ENCODE measurements at regions not wholly inside any gene's neighbourhood (a gene's known extent, or its start where the extent isn't known, plus 50 kb on each side); places are given as distances from the start of the nearest gene placed in this dataset.

DNA sequence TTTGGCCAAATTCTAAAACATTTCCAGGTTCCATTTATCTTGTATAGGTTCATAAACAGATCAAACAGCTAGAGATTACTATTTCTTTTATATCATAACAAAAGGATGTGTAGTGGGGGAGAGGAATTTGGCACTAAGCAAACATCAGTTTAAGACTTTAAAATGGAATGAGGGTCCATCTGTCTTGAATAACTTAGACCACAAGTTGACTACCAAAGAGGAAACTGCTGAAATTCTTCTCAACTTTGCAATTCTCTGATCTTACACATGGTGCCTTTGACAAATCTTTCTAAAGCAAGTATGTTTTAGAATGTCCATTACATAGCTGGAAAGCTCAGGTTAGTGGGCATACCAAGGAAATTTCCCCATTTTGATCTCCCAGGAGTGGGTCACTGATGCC lies 140.5 kb upstream of the ADAMTS9 start:
- no peak for DNase-seq

DNA sequence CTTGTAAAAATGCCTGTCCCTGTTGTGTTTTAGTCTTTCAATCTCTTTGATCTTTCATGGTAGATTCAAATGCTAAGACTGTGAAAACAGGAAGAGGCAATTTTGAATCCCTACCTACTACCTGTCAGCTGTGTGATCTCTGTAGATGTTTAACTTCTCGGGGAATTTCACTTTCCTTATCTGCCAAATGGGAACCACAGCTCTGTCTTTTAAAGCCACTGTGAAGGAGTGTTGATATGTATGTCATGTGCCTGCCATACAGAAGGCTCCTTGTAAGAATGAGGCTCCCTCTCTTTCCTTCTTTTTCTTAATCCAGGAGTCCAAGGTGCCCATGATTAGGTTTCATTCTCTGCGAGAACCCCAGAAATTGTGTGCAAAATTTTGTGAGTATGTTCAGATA lies 139.6 kb upstream of the ADAMTS9 start:
- no peak for DNase-seq

DNA sequence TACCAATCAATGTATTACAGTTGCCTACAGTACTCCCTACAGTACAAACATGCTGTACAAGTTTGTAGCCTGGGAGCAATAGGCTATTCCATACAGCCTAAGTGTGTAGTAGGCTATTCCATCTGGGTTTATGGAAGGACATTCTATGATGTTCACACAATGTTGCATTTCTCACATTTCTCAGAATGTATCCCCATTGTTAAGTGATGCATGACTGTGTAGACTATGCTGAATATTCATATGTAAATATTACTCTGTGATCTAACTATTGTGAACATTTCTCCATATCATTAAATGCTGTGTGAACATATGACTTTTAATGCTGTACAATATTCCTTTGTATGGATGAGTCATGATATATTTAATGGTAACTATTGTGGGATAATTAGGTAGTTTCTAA lies 139.2 kb upstream of the ADAMTS9 start:
- DNase-seq, result no peak

GRCh38 chr3:64825404-64826120 lies 137.8 kb upstream of the ADAMTS9 start:
- no peak for DNase-seq

DNA sequence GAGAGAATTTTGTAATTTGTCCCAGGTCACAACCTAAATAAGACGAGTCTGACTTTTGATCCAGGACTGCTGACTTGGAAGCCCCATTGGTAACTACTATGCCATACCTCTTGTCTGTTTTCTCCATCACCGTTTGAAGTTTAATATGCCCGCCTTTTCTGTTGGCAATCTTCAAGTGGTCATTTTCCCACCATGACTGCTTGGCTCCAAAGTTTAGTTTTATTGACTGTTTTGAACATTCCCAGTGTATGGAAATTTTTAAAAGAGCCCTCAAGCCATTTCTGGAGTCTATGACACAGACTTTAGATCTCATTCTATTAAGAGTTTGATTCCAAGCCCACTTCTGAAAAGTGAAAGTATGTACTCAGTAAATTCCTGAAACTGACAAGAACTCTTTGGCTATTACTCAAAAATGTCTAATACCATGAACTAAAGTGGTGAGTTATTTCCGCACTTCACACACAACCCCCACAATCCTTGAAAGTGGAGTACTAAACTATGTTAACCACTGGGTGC lies 136.7 kb upstream of the ADAMTS9 start:
- no peak for DNase-seq

GRCh38 chr3:64818196-64818595 lies 130.4 kb upstream of the ADAMTS9 start:
- DNase-seq, result no peak

GRCh38 chr3:64816355-64816754 lies 128.6 kb upstream of the ADAMTS9 start:
- no peak for DNase-seq

DNA sequence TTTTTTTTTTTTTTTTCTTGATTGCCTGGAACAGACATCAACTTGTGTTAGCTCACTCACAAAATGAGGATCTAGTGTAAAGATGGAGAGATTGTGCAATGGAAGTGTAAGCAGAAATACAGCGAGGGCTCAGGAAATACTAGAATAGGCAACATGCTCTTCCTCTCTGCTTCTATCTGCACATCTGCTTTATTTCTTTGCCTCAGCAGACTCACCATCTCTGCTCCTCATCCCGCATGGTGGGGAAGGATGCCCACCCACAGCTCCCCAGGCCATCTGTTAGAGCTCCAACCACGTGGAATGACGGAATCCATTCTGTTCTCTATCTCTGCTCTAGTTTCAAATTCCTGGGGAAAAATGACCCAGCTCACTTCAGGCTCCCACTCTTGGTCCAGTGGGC lies 128.0 kb upstream of the ADAMTS9 start:
- DNase-seq, result no peak

DNA sequence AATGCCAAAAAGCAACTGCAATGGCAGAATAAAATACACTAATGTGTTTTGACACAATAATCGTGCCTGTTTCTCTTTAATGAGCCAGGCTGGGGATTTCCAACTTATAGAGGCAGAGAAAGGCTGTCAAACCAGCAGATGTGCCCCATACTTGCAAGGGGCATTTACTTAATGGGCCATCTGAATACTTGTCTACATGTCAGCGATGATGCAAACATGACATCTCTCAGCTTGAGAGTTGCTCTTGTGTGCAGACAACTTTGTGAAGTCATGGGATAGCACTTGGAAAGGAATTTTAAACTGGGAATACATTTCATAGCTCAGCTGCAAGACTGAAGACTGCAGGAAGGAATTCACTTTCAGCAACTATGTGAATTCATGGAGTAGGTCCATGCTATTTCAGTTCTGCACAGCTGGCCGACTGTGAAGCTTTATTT lies 127.4 kb upstream of the ADAMTS9 start:
- DNase-seq, result no peak

DNA sequence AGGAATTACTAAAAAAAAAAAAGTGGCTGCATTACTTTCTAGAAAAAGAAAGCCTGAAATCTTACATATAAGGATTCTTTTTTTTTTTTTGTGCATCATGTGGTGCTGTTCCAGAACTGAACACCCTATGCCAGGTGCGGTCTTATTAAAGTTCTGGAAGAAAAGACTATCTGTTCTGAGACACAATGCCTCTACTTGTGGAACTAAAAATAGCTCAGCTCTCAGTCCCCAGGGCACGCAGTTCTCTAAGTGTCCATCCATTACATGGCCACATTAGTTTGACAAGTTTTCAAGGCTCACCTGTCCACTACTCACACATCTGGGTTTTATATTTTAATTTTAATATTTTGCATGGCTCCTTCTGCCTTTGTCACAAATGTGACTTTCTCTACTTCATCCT lies 126.6 kb upstream of the ADAMTS9 start:
- DNase-seq, result no peak

DNA sequence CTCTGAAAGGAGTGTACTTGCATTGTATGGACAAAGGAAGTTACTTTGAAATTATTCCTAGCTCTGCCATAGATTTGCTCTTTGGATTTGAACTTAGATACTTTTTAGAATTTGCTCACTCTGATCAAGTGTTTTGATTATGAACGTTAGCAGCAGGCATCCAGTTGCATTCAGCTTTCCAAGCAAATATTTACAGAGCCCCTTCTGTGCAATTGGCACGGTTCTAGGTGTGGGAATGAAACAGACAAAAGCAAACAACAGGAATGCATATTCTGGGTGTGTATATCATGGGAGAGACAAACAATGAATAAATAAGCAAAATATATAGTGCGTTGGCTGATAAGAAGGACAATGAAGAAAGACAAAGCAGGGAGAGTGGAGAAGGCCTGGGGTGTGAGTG lies 125.5 kb upstream of the ADAMTS9 start:
- no peak for DNase-seq

DNA sequence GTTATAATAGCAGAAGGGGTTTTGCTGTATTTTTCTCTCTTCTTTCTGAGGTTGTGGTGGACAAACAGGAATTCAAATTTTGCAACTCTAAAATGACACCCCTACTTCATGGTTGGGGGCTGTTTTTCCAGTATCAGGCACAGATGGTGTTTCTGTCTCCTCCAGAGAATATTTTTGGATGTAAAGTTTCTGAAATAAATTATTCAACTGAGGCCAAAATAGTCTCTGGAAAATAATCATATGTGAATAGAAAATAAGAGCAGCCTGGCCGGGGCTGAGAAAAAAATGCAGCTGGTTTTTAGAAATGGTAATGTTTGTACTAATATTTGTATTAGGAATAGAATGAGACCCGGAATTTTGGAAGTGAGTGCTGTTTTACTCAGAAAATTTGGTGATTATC lies 121.3 kb upstream of the ADAMTS9 start:
- DNase-seq, result no peak

DNA sequence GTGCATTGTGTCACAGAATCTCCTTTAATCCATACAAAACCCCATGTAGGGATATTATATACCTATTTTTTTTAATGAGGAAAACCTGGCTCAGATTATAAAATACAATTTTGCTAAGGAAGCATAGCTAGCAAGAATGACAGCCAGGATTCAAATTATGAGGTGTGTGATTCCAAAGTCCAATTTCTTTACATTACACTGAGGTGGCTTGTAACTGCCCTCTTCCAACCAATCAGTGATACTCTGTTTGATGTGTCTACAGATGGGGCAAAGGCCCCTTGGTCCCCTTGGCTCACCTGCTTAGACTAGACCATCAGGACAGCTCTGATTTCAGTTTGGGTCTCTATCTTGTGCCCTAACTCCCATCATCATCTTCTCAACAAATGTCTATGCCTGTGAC lies 120.3 kb upstream of the ADAMTS9 start:
- DNase-seq, result no peak

DNA sequence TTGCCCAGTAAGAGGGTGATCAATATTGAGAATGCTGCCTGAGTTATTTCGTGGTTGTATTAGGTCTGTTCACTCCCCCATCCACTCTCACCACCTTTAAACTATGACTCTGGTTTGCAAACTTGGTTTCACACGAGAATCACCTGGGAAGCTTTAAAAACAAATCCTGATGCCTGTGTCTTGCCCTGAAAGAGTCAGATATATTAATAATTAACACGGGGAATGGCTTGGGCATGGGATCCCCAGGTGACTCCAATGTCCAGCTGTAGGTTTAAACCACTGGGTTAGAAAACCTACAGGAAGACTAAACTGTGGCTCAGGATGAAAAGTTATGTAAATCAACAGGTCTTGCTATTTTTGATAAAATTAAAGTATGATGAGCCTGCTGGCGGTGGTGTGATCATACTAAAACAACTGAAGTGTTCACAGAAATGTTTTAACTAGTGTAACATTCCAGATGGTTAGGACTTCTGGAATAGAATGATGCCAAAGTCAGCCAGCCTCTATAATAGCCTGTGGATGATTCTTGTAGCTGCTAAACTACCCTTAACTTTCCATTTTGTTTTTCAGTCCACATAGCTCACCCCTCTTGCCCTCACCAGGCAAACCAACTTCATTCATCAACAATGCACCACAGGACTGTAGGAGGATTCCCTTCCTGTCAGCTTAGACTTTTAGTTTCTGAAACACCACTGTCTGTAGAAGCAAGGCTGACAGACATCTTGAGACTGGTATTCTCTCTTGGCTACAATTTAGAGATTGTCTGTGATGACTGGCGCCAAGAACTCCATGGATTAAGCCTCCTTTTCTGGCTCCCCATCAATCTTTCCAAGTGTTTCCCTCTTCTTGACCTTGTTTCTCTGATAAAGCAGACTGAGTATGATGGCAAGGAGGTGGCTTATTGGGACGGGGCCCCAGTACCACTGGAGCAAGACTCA lies 119.1 kb upstream of the ADAMTS9 start:
- no peak for DNase-seq

DNA sequence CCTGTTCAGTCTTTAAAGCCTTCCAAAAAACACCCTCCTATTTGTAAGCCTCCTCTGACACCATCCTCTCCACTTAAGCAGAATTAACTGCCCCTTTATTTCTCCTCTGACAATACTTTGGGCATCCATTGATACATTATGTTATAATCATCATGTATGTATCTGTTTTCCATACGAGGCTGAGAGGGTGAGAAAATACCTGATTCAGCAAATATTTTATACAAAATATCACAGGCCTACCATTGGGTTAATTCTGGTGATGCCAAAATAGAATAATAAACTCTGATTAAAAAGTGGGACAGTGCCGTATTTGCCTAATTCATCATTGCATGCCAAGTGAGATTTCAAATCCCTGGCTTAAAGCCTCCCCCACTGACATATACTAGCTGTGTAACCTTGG lies 118.2 kb upstream of the ADAMTS9 start:
- DNase-seq, result no peak

GRCh38 chr3:64805248-64805647 lies 117.4 kb upstream of the ADAMTS9 start:
- no peak for DNase-seq

- no peak for DNase-seq
These were observed 115.7 kb upstream of the ADAMTS9 start for GRCh38 chr3:64803469-64803868.

- DNase-seq, result no peak
These were observed 114.7 kb upstream of the ADAMTS9 start for GRCh38 chr3:64802460-64802859.

DNA sequence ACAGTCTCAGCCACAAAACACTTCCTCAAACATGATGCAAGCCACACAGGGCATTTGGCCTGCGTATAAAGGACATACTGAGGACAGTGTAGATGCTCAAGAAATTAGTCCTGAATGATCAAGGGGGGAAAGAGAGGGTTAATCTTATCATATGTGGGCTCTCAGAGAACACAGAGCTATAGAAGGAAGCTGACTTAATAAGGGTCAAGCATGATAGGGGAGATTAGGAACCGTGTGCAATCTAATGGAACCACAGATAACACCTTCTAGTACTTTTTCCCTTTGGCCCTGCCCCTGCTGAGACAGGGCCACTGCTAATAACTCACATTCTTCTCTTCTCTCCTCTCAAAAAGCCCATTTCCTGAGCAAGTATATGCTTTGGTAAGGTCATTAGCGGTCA lies 114.1 kb upstream of the ADAMTS9 start:
- DNase-seq, result no peak

DNA sequence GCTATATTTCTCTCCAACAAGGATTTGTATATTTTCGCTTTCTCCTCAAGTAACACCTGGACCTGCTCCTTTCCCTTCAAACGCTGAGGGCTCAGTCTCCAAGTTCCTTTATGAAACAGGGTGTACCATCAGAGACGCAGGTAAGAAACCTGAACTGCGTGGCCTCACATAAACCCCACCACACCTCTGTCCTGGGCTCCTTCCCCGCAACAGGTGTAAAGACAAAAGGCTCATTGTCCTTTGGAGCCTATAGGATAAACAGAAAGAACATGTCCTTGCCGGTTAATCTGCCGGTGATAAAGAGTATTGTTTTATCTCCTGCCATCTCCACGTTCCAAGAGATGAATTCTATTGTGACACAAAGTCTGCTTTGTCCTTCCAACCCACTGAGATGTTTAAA lies 111.8 kb upstream of the ADAMTS9 start:
- no peak for DNase-seq

- DNase-seq, result no peak
These were observed 110.5 kb upstream of the ADAMTS9 start for GRCh38 chr3:64798316-64798715.

- DNase-seq, result peak; percentile 84
These were observed 109.0 kb upstream of the ADAMTS9 start for GRCh38 chr3:64796607-64797399.

- no peak for DNase-seq
These were observed 104.6 kb upstream of the ADAMTS9 start for GRCh38 chr3:64792445-64792844.

Measured in GDM1 (cell line).